GM18870 (cell line): ENCODE measurements at regions not wholly inside any gene's neighbourhood (a gene's known extent, or its start where the extent isn't known, plus 50 kb on each side); places are given as distances from the start of the nearest gene placed in this dataset.
"Not testable (repeated sequence)": the region's sequence is repeated elsewhere in the genome, so short reads cannot be mapped to it uniquely, and the experiment has no call there.

ENCODE experiments used
- ATAC-seq: cut with Tn5 transposase; IDR thresholded peaks from one replicate; pipeline ENCODE4 v1.9.1; 2021; ENCODE audit warnings: moderate library complexity; ENCODE audit not compliant: unreplicated experiment

DNA sequence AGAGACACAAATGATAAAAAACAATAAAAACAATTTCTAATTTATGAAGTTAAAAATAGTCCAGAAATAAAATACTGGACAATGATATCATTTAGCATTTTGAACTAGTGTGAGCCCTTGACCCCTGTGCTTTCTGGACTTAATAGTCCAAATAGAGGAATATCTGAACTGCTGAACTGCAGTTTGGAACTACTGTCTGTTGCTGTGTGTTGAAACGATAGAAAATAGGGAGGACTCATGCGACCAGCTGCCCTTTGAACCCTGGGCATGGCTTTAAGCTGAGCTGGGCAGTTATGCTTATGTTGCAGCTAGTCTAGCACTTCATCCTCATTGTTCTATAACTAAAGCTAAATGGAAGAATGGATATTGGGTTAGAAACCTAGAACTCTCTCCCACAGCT is 99.5 kb downstream of the FMR1NB start:
- ATAC-seq = no peak

GRCh38 chrX:148084611-148085010 is 103.5 kb downstream of the FMR1NB start:
- ATAC-seq = no peak

DNA sequence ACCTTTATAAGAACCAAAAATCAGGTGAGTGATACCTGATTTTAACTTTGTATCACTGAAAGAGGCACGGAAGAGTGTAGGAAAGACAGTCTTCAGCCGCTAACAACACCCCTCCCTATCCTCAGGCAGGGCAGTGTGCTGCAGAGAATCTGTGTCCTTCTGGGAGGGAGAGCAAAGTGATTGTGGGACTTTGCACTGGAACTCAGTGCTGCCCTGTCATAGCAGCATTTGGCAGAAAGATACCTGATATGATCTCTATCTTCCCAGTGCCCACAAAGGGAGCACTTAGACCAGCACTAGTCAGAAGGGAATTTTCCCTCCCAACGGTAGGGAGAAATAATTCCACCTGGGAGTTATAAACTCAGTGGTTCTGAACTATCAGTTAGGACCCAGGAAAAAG is 139.0 kb downstream of the FMR1NB start:
- no peak for ATAC-seq

DNA sequence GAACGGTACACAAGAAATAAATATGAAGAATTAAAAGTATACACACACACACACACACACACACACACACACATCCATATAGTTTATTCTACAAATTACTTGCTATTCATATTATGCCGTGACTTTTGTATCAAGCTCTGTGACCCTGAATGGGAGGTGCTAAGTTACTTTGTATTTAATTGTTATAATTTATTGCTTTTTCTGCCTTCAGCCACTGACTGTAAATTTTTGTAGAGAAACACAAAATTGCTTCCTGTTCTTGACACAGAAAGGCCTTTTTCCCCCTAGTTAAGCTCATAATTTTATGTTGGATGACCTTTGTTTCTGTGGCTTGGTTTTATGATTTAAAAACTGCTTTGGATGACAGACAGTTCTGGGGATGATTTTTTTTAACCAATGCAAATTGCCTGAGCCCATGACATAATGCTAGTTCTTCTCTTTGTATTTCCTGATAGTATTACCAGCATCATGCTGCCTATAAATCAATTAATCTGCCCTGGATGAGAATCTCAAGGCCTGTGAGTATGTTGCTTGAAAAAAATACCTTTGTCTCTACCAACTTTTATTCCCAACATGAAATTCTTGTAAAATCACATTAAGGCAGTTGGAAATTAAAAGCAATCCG is 140.0 kb downstream of the FMR1NB start:
- no peak for ATAC-seq

- not testable (repeated sequence) for ATAC-seq
These were observed 147.9 kb downstream of the FMR1NB start for GRCh38 chrX:148128872-148129505.

- ATAC-seq = no peak
These were observed 152.1 kb downstream of the FMR1NB start for GRCh38 chrX:148133105-148133725.

DNA sequence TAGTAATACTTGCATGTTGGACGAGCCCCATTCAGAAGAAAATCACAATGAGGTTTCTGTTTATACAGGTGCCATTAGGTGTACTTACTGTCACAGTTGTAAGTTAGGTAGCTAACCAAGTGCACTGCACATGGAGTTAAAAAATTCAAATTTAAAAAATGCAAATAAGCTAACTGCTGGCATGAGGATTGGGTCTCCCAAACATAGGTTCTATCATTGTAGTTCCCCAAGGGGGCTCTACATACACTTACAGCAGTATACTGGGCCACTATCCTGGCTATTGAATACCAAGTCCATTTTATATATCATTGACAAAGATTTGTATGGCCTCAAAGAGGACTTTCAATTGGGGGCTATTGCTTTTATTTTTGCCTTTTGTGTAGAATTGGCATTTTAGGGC is 153.4 kb downstream of the FMR1NB start:
- ATAC-seq = no peak

- no peak for ATAC-seq
These were observed 154.6 kb downstream of the FMR1NB start for GRCh38 chrX:148135738-148136137.

GRCh38 chrX:148146121-148146520 is 165.0 kb downstream of the FMR1NB start:
- no peak for ATAC-seq

GRCh38 chrX:148156986-148157385 is 175.8 kb downstream of the FMR1NB start:
- no peak for ATAC-seq

- ATAC-seq = no peak
These were observed 178.7 kb downstream of the FMR1NB start for GRCh38 chrX:148159796-148160195.

DNA sequence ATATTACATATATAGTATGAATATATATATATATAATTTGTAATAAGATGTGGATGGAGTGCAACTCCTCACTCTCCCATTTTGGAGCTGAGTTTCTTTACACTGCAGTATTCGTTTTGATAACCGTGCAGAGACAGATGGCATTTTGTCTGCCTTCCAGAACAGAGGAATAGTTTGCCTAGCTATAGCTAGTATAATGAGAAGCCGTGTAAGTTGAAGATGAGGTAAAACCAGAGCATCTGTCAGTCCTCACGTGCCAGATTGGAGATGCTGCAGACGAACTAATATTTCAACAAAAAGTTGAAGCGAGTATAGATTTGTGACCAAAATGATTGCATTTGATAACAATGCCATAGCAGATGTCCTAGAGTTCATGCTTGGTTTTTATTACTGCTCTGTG is 180.6 kb downstream of the FMR1NB start:
- no peak for ATAC-seq

DNA sequence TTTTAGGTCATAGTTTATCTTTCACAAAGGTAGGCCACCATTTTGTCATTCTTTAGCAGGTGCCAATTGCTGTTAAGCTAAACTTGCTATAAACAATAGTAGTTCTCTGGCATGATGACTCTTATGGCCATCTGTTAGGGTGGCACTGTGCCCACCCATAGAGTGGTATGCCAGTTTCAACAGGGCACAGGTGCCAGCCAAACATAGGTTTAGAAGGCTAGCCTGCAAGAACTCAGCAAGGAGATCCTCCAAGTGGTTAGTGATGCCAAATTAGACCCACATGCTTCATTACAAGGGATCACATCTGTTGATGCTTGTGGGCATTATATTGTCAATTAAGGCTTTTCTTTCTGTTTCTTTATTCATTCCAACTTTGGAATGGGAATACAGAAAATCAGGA is 204.5 kb downstream of the FMR1NB start:
- ATAC-seq = no peak

- ATAC-seq = no peak
These were observed 211.4 kb downstream of the FMR1NB start for GRCh38 chrX:148192547-148192946.

- ATAC-seq = no peak
These were observed 212.6 kb downstream of the FMR1NB start for GRCh38 chrX:148193759-148194158.

DNA sequence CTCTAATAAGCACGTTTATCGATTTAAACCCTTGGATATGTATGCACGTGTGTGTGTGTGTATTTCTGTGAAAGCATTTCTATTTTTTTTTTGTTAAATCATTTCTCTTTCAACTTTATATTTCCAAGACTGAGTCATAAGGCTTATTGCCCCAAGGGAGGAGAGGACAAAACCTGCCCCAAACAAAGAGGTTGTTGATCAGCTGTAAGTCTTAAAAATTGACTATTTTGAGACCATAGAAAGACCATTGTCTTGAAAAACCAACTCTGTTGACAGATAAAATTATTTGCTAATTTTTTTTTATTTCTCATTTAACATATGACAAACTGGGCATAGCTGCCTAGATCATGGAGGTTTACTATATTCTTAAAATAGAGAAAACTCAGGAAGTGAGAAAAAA is 222.4 kb downstream of the FMR1NB start:
- ATAC-seq = no peak

GRCh38 chrX:148204195-148204594 is 223.1 kb downstream of the FMR1NB start:
- ATAC-seq = no peak

GRCh38 chrX:148214786-148215185 is 233.6 kb downstream of the FMR1NB start:
- no peak for ATAC-seq

GRCh38 chrX:148215726-148216125 is 234.6 kb downstream of the FMR1NB start:
- no peak for ATAC-seq

DNA sequence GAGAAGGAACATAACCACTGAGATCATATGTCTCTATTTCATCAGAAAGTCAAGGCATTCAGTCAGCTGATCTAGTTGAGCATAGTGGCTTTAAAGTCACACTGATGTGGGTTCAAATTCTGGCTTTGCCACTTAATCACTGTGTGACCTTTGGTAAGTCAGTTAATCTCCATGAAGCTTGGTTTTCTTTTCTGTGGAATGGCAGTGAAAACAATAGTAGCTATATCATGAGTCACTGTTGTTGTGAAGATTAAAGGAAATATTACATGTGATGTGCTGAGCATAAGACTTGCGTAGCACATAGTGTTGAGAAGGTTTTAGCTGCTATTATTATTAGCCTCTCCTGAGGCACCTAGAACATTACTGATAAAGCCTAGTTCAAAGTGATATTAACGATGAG is 242.2 kb downstream of the FMR1NB start:
- ATAC-seq = no peak

DNA sequence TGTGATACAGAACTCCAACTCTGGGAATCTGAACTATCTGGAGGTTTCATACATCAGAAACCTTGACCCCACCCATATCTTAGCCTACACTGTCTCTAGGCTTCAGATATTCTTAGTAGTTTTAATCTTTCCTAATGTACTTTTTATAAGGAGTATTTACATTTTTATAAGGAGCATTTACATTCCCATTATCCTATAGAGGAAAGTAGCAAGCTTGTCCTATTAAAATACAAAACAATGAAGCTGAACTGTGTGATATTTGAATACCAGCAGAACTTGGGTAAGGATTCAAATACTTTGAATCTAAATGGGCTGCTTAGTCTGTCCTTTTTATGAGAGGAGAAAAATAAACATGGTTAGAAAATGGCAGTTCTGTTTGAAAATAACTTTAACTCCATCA is 247.4 kb downstream of the FMR1NB start:
- ATAC-seq = no peak

DNA sequence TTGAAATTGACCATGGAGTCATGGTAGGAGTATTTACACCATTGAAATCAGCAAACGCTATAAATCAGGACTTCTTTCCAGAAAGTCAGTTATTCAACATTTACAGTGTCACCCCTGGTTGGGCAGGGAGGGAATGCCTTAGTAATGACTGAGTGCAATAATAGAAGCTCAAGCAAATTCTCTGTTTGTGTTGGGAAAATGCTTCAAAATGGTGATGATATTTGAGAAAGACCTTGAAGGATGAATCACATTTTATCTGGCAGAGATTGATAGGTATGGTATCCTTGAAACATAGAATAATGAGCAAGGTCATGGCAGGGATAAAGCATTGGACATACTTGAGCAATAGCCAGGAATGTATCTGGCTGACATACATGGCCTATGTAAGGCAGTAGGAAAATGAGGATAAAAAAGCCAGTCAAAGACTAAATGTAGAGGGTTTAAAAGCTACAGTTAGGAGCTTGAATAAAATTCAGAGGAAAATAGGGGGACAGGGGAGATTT is 248.7 kb downstream of the FMR1NB start:
- ATAC-seq = no peak
